SJSA1 (cell line): ENCODE measurements at regions not wholly inside any gene's neighbourhood (a gene's known extent, or its start where the extent isn't known, plus 50 kb on each side); places are given as distances from the start of the nearest gene placed in this dataset.
"Not testable (repeated sequence)": the region's sequence is repeated elsewhere in the genome, so short reads cannot be mapped to it uniquely, and the experiment has no call there.

Experiments
- DNase-seq, 2 experiments: peaks; one replicate each; pipeline ENCODE4 v3.0.0-alpha.2; 2015 to 2020; ENCODE audit warnings: low spot score in 2 of 2, low read depth in 1 of 2
- H3K27ac ChIP-seq: fragments of 250-450 bp; sonication (Bioruptor Pico); 2 replicates; pipeline ENCODE4 v1.5.1; 2020; ENCODE audit warnings: mild to moderate bottlenecking, moderate library complexity
- H3K27me3 ChIP-seq: fragments of 250-450 bp; sonication (Bioruptor Pico); replicated peaks from 2 replicates; pipeline ENCODE4 v1.5.1; 2020; ENCODE audit warnings: mild to moderate bottlenecking, moderate library complexity
- H3K36me3 ChIP-seq: fragments of 250-450 bp; sonication (Bioruptor Pico); 2 replicates; pipeline ENCODE4 v1.5.1; 2020; ENCODE audit warnings: mild to moderate bottlenecking
- H3K4me1 ChIP-seq: fragments of 250-450 bp; sonication (Bioruptor Pico); replicated peaks from 2 replicates; pipeline ENCODE4 v1.6.1; 2021; ENCODE audit warnings: mild to moderate bottlenecking
- H3K4me3 ChIP-seq: fragments of 250-450 bp; sonication (Bioruptor Pico); 2 replicates; pipeline ENCODE4 v1.5.1; 2020; ENCODE audit warnings: mild to moderate bottlenecking
- H3K9me3 ChIP-seq: fragments of 250-450 bp; sonication (Bioruptor Pico); replicated peaks from 2 replicates; pipeline ENCODE4 v1.5.1; 2020; ENCODE audit warnings: mild to moderate bottlenecking

GRCh38 chr16:26969589-26970231 is 97.0 kb upstream of the C16orf82 start:
- no peak overlapping the region for H3K27ac ChIP-seq
- no peak for DNase-seq
- no peaks in the 10 kb centered on the region for H3K4me1 ChIP-seq
- H3K9me3 ChIP-seq = no peaks in the 10 kb centered on the region
- no peaks in the 10 kb centered on the region for H3K27me3 ChIP-seq
- no peak overlapping the region for H3K4me3 ChIP-seq
- H3K36me3 ChIP-seq = no peaks in the 10 kb centered on the region

- no peak overlapping the region for H3K27ac ChIP-seq
- no peak for DNase-seq
These were observed 96.4 kb upstream of the C16orf82 start for GRCh38 chr16:26970292-26970691.

GRCh38 chr16:26976873-26977272 is 89.9 kb upstream of the C16orf82 start:
- no peak for DNase-seq
- Histone ChIP-seq H3K4me3 (no peak overlapping the region), H3K4me1 (peaks cover 9% of the 10 kb centered on the region), H3K9me3 (no peaks in the 10 kb centered on the region), H3K27me3 (no peaks in the 10 kb centered on the region), H3K27ac (no peak overlapping the region), H3K36me3 (no peaks in the 10 kb centered on the region)

More at GRCh38 chr16:26970292-26970691, 96.4 kb upstream of the C16orf82 start:
- Histone ChIP-seq H3K27me3 (no peaks in the 10 kb centered on the region), H3K9me3 (no peaks in the 10 kb centered on the region), H3K4me3 (no peak overlapping the region), H3K36me3 (no peaks in the 10 kb centered on the region), H3K4me1 (no peaks in the 10 kb centered on the region)

- Histone ChIP-seq H3K27me3 (no peaks in the 10 kb centered on the region), H3K4me1 (peaks cover 21% of the 10 kb centered on the region), H3K27ac (no peak overlapping the region), H3K36me3 (no peaks in the 10 kb centered on the region), H3K9me3 (no peaks in the 10 kb centered on the region), H3K4me3 (no peak overlapping the region)
- peak in 1 of 2 experiments; percentile 27 for DNase-seq
These were observed 85.3 kb upstream of the C16orf82 start for GRCh38 chr16:26981266-26981938.

- no peaks in the 10 kb centered on the region for H3K27me3 ChIP-seq
- no peak overlapping the region for H3K4me3 ChIP-seq
- H3K4me1 ChIP-seq = peaks cover 27% of the 10 kb centered on the region
- no peak for DNase-seq
- H3K36me3 ChIP-seq = no peaks in the 10 kb centered on the region
- H3K9me3 ChIP-seq = no peaks in the 10 kb centered on the region
- H3K27ac ChIP-seq = no peak overlapping the region
These were observed 84.3 kb upstream of the C16orf82 start for GRCh38 chr16:26982422-26982821.

GRCh38 chr16:26983426-26983825 is 83.3 kb upstream of the C16orf82 start:
- no peaks in the 10 kb centered on the region for H3K36me3 ChIP-seq
- peaks cover 37% of the 10 kb centered on the region for H3K4me1 ChIP-seq
- H3K9me3 ChIP-seq = no peaks in the 10 kb centered on the region
- no peaks in the 10 kb centered on the region for H3K27me3 ChIP-seq
- no peak overlapping the region for H3K4me3 ChIP-seq
- no peak for DNase-seq
- H3K27ac ChIP-seq = no peak overlapping the region

- no peak for DNase-seq
- H3K4me3 ChIP-seq = no peak overlapping the region
- no peaks in the 10 kb centered on the region for H3K27me3 ChIP-seq
- H3K36me3 ChIP-seq = no peaks in the 10 kb centered on the region
- peaks cover 37% of the 10 kb centered on the region for H3K4me1 ChIP-seq
- no peaks in the 10 kb centered on the region for H3K9me3 ChIP-seq
- no peak overlapping the region for H3K27ac ChIP-seq
These were observed 81.3 kb upstream of the C16orf82 start for GRCh38 chr16:26985100-26986065.

GRCh38 chr16:26987597-26988010 is 79.1 kb upstream of the C16orf82 start:
- H3K4me1 ChIP-seq = peaks cover 27% of the 10 kb centered on the region
- no peaks in the 10 kb centered on the region for H3K36me3 ChIP-seq
- H3K9me3 ChIP-seq = no peaks in the 10 kb centered on the region
- no peaks in the 10 kb centered on the region for H3K27me3 ChIP-seq
- DNase-seq = peak; percentile 52 to 67
- H3K4me3 ChIP-seq = no peak overlapping the region
- H3K27ac ChIP-seq = peak overlapping the region; percentile 72

GRCh38 chr16:26988186-26988585 is 78.5 kb upstream of the C16orf82 start:
- Histone ChIP-seq H3K4me1 (peaks cover 23% of the 10 kb centered on the region), H3K27ac (peak overlapping the region; percentile 40; the same call in 1 of the 2 replicates), H3K27me3 (no peaks in the 10 kb centered on the region), H3K9me3 (no peaks in the 10 kb centered on the region), H3K4me3 (no peak overlapping the region), H3K36me3 (no peaks in the 10 kb centered on the region)
- DNase-seq = no peak

GRCh38 chr16:26990384-26991120 is 76.2 kb upstream of the C16orf82 start:
- not testable (repeated sequence) for H3K9me3 ChIP-seq, H3K36me3 ChIP-seq, H3K27ac ChIP-seq, H3K27me3 ChIP-seq, H3K4me3 ChIP-seq, DNase-seq
- H3K4me1 ChIP-seq = peaks cover 23% of the 10 kb centered on the region

- H3K9me3 ChIP-seq = no peaks in the 10 kb centered on the region
- no peak for DNase-seq
- no peak overlapping the region for H3K4me3 ChIP-seq
- H3K27ac ChIP-seq = no peak overlapping the region
- H3K4me1 ChIP-seq = peaks cover 12% of the 10 kb centered on the region
- H3K36me3 ChIP-seq = no peaks in the 10 kb centered on the region
- H3K27me3 ChIP-seq = no peaks in the 10 kb centered on the region
These were observed 73.9 kb upstream of the C16orf82 start for GRCh38 chr16:26992666-26993349.

- no peaks in the 10 kb centered on the region for H3K27me3 ChIP-seq
- H3K27ac ChIP-seq = no peak overlapping the region
- peaks cover 6% of the 10 kb centered on the region; the same call in 1 of the 2 replicates for H3K4me1 ChIP-seq
- no peak for DNase-seq
- no peak overlapping the region for H3K4me3 ChIP-seq
- no peaks in the 10 kb centered on the region for H3K9me3 ChIP-seq
- no peaks in the 10 kb centered on the region for H3K36me3 ChIP-seq
These were observed 73.2 kb upstream of the C16orf82 start for GRCh38 chr16:26993511-26993910.

- H3K4me1 ChIP-seq = peaks cover 6% of the 10 kb centered on the region; the same call in 1 of the 2 replicates
- H3K4me3 ChIP-seq = no peak overlapping the region
- H3K27me3 ChIP-seq = no peaks in the 10 kb centered on the region
- no peaks in the 10 kb centered on the region for H3K9me3 ChIP-seq
- no peaks in the 10 kb centered on the region for H3K36me3 ChIP-seq
- DNase-seq = no peak
- no peak overlapping the region for H3K27ac ChIP-seq
These were observed 72.8 kb upstream of the C16orf82 start for GRCh38 chr16:26993963-26994362.
